ENCODE measurements at regions not wholly inside any gene's neighbourhood (a gene's known extent, or its start where the extent isn't known, plus 50 kb on each side); places are given as distances from the start of the nearest gene placed in this dataset.
"Not testable (repeated sequence)": the region's sequence is repeated elsewhere in the genome, so short reads cannot be mapped to it uniquely, and the experiment has no call there.

GRCh38 chr11:134728186-134728585 is 316.1 kb upstream of the B3GAT1 start:
- no peak for DNase-seq (ENCODE audit: low read depth)

DNA sequence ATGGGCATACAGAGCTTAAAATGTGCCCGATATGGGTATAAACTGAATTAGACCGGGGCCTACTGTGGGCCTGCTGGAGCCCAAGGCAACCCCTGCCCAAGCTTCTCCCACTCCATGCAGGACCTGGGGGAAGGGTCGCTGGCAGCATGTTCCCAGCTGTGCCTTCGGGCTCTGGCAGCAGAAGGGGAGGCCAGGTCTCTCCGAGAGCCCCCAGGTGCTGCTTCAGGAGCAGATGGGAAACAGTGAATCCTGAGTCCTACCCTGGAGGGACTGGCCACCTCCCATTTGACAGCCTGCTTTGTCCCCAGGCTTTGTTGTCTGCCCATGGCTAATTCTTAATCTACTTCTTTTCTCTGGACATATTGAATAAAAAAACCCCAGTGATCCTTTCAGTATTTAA is 315.6 kb upstream of the B3GAT1 start:
- DNase-seq (ENCODE audit: low read depth): no peak

- DNase-seq (ENCODE audit: low read depth): no peak
Observed at GRCh38 chr11:134727204-134727603, 315.2 kb upstream of the B3GAT1 start.

DNA sequence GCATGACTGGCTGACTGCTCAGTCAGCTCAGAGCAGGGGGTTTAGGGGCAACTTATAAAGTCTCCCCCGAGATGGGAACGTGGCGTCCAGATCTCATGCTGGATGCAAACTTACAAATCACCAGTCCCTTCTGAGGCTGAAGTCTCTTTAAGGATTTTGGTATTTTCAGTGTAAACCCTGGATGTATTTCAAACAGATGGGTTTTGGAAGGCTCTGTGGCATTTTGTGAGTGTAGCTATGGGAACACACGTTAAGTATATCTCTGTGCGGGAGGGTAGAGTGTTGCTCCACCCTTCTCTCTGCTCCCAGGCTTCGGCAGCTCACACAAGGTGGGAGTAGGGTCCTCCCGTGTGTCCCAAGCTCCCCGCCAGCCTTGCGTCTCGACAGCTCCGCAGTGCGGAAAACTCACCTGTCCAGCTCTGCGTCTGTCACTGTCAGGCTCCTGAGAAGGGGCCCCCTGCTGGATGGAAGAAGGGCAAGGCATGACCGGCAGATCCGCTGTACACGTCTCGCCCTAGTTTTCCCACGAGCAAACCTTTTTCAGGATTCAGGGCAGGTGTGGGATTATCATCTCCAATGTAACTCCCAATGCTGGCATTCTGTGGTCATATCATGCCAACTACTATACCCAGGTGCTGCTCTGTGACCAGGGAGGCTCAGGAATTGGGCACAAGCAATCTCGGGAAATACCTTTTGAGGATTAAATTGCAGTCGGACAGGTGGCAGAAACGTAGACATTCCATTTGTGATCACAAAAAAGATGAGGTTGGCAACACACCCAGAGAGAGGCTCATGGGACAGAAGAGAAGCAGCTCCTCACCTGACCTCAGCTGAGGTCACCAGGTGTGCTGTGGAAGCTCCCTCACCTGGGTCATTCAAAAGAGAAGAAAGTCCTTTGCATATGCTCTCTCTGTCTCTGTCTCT is 313.9 kb upstream of the B3GAT1 start:
- no peak for DNase-seq (ENCODE audit: low read depth)

DNA sequence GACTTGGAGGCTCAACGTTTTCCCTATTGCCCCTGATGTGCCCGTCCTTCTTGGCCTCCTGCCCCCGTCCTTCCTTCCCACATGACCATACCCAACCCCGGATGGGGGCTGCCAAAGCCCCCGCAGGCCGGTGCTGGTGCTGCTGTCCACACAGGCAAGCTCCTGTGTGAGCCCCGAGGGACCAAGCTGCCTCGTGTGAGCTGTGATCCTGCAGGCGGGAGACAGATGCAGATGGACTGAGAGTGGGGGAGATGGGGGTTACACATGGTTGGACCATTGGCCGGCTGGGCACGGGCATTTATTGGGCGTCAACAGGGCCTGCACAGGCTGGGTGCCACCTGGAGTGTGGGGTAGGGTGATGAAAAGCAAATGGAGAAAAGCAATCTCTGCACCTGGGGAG is 313.2 kb upstream of the B3GAT1 start:
- no peak for DNase-seq (ENCODE audit: low read depth)

DNA sequence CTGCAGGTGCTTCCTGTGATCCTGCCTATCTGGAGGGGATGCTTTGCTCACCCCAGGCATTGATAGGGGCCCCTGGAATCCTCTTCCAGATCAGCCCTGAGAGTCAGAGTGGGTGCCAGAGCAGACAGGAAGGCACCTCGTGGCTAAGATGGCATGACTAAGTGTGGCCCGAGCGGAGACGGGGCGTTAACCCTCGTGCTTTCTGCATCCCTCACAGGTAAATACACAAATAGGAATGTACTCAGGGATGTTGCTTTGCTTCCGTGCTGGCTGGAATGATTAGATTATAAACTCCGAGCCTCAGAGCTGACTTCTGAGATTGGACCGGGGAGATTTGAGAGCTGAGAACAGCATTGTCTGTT is 312.7 kb upstream of the B3GAT1 start:
- DNase-seq (ENCODE audit: low read depth): no peak

DNA sequence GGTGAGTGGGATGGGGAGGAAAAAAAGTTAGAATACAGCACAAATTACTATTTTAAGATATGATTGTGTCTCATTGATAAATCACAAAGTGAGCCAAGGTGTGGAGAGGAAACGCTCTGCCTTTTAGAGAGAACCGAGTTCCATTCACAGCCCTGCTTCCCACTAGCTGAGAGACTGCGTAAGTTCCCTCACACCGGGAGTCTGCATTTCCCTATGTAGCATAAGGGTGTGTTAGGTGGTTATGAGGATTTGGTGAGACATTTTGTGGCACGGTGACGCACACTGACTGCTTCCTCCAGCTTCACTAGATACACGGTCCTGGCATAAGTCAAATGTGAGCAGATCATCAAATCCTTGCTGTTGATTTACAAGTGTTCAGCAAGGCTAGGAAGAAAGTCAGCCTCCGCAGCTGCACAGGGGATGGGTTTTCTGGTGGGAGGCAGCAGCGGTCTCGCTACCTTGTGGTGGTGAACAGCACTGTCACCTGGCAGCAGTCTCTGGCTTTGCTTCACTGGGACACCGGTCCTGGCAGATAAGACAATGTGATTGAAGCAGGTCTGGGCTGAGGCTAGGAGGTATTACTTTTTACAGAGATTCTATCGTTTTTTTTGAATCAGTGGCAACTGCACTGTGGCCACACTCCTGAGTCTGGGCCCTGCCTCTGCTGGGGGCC is 312.2 kb upstream of the B3GAT1 start:
- DNase-seq (ENCODE audit: low read depth): no peak

DNA sequence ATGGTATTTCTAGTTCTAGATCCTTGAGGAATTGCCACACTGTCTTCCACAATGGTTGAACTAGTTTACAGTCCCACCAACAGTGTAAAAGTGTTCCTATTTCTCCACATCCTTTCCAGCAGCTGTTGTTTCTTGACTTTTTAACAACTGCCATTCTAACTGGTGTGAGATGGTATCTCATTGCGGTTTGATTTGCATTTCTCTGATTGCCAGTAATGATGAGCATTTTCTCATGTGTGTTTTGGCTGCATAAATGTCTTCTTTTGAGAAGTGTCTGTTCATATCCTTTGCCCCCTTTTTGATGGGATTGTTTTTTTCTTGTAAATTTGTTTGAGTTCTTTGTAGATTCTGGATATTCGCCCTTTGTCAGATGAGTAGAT is 308.6 kb upstream of the B3GAT1 start:
- not testable (repeated sequence) for DNase-seq (ENCODE audit: low read depth)

GRCh38 chr11:134719940-134720690 is 308.1 kb upstream of the B3GAT1 start:
- not testable (repeated sequence) for DNase-seq (ENCODE audit: low read depth)

DNA sequence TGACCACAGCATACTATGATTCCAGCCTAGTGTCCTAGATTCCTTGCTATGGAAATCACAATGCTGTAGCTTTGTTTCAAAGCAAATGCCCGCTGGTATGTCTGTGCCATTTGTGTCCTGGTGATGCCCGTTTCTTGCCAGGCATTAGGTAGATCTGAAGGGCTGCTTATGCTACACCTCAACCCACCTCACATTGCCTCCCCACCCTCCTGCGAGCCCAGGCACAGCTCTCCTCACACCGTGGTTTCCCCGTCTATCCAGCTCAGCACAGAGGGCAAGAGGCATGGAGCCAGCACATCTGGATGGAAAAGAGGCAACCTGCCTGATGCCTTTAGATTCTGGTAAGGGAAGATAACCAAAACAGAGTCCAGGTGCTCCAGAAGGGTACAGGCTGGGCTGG is 307.4 kb upstream of the B3GAT1 start:
- DNase-seq (ENCODE audit: low read depth): no peak

DNA sequence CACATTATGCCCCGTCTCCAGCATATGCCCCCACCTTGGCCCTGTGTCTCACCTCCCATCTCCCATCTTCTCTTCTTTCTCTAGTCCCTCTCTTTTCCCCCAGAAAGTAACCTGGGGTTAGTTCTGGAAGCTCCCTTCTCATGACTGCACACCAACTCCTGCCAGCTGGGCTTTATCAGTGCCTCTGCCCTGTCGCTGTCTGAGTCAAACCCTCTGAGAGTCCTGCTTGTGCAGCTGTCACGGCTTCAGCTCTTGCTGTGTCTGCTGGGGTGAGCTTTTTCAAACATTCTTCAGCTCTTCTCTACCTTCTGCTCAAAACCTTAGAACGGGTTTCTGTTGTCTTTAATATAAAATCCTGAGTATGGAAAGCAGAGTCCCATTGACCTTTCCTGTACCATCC is 304.5 kb upstream of the B3GAT1 start:
- DNase-seq (ENCODE audit: low read depth): no peak

DNA sequence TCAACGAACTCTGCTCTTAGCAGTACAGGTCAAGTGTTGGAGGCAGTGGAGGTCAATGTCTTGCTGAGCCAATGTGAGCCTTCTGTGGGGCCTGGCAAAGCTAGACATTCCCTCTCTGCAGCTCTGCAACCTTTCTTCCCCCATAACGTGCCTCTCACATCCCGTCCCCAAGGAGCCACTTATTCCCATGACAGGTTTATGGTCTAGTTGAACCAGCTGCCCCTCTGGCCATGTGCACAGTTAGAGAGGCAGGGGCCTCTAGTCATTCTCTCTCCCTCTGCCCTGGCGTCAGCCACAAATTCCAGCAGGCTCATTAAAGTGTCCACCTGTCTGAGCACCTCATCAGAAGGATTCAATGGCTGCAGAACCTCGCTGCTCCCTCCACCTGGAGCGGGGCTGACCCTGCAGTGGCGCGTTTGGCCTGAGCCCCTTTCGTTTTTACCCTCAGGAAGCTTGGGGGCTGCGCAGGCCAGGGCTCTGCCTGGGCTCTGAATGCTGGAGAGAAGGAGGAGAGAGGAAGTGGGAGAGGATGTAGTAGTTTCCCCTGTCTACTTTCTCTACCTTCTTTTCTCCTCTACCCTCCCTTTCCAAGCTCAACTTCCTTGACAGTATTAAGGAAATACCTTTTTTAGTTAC is 302.1 kb upstream of the B3GAT1 start:
- DNase-seq (ENCODE audit: low read depth): no peak

- DNase-seq (ENCODE audit: low read depth): no peak
Observed at GRCh38 chr11:134712228-134713145, 300.4 kb upstream of the B3GAT1 start.

DNA sequence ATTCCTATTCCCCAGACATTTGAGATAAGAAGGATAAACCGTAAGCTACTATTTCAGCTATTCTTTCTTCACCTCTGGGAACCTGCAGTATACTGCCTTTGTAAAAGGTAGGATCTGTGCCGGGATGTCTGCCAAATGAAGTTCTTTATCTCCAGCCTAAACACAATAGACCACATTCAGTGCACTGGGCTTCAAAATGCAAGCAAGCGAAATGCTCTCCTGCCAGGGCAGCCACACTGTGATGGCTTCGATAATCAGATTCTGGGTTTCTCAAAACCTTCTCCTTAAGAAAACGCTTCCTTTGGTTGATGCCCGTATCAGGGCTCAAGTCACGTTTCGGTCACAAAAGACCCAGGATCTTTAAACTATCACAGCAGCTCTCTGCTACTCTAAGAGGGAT is 299.5 kb upstream of the B3GAT1 start:
- DNase-seq (ENCODE audit: low read depth): no peak

GRCh38 chr11:134710861-134711407 is 298.9 kb upstream of the B3GAT1 start:
- no peak for DNase-seq (ENCODE audit: low read depth)

- DNase-seq (ENCODE audit: low read depth): no peak
Observed at GRCh38 chr11:134705858-134706257, 293.8 kb upstream of the B3GAT1 start.

DNA sequence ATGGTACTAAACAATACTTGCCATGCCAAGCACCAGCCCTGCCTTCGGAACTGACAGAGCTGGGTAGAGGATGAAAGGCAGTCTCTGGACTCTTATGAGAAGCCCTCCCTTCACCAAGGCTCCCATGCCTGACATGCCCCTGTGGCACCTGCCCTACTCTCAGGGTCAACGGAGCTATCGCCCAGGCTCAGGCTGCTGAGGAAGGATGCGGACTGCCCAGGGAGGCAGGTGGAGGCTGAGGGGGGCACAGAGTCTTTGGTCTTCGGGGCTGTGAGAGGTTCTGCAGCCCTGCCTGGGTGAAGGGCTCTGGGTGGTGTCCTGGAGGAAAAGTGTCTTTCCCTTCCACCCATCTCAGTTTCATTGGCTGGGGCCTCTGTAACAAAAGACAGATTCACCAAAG is 290.8 kb upstream of the B3GAT1 start:
- DNase-seq (ENCODE audit: low read depth): no peak

- DNase-seq (ENCODE audit: low read depth): no peak
Observed at GRCh38 chr11:134701564-134702165, 289.6 kb upstream of the B3GAT1 start.

DNA sequence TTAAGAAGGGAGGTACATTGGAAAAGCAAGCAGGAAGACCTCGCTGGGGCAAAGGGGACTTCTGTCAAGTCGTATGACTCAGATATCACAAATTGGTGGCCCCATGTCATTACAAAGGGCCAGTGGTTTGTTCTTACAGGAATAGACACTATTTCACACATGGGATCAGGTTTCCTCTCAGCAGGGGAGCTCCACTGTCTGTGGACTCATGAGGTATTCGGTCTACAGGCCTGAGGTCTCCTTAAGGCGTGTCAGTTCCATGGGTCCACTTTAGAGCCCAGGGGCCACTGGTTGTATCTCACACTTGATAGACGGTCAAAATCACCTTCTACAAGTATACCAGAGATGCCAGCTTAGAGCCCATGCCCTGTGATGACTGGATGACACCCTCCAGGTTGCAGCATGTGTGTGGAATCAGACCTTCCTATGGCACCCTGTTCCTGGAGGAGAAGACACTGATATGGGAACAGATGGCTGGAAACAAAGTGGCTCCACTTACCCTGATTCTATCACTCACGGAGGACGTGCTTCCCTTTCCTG is 288.1 kb upstream of the B3GAT1 start:
- DNase-seq (ENCODE audit: low read depth): no peak

DNA sequence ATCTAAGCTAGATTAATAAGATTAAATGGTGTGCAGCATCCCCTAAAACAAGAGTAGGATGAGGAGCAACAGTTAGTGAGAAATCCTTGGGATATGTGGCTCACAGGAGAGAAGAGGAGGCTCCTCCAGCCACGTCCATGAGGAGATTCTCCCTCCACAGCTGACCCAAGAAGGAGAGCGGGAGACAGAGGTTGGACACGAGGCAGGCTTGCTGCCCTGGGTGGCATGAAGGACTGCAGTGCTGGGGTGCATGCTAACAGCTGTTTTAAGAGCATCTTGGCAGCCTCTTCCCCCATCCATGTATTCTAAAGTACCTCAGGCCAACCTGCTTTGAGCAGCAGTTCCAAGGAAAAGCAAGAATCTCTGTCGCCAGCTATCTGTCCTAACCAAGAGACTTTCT is 284.4 kb upstream of the B3GAT1 start:
- DNase-seq (ENCODE audit: low read depth): no peak

Data from forelimb muscle (tissue), 1 donor.